Vagina (tissue), 2 donors: ENCODE measurements at regions not wholly inside any gene's neighbourhood (a gene's known extent, or its start where the extent isn't known, plus 50 kb on each side); places are given as distances from the start of the nearest gene placed in this dataset.

Source experiments
- DNase-seq, 2 donors: peaks; one replicate each; pipeline ENCODE4 v3.0.0-alpha.2; 2017; ENCODE audit errors: extremely low spot score in 2 of 2
- H3K27ac ChIP-seq: fragments of 200-600 bp; sonication (generic); one replicate; pipeline ENCODE4 v1.5.1; 2019
- H3K27me3 ChIP-seq: fragments of 200-600 bp; sonication (generic); one replicate; pipeline ENCODE4 v1.5.1; 2019
- H3K36me3 ChIP-seq, 2 donors: fragments of 200-600 bp; sonication (generic); one replicate each; pipeline ENCODE4 v1.5.1; 2017 to 2019
- H3K4me1 ChIP-seq: fragments of 200-600 bp; sonication (generic); one replicate; pipeline ENCODE4 v1.5.1; 2019
- H3K4me3 ChIP-seq, 2 donors: fragments of 200-600 bp; sonication (generic); 1 replicate in 1 of 2; 2 replicates in 1 of 2; pipeline ENCODE4 v1.5.1; 2016 to 2019
- H3K9me3 ChIP-seq: fragments of 200-600 bp; sonication (generic); one replicate; pipeline ENCODE4 v1.5.1; 2019
- CTCF ChIP-seq, 3 experiments: fragments of 450-650 bp in 2 of 3; fragments of 200-600 bp in 1 of 3; sonication (generic) in 1 of 3; IDR thresholded peaks; one replicate each; pipeline ENCODE4 v1.5.1; 2017 to 2019; ENCODE audit warnings: antibody characterized with exemption in 3 of 3, mild to moderate bottlenecking in 2 of 3, moderate library complexity in 2 of 3
- POLR2A ChIP-seq, 2 donors: fragments of 450-650 bp; IDR thresholded peaks; one replicate each; pipeline ENCODE4 v1.6.1; 2017; ENCODE audit warnings: antibody characterized with exemption in 2 of 2, mild to moderate bottlenecking in 2 of 2, moderate library complexity in 2 of 2
- POLR2AphosphoS5 ChIP-seq, 2 donors: sonication (generic); formaldehyde crosslinking; IDR thresholded peaks; one replicate each; pipeline ENCODE4 v1.9.0; 2017; ENCODE audit warnings: antibody characterized with exemption in 2 of 2, mild to moderate bottlenecking in 2 of 2, low read depth in 1 of 2; ENCODE audit not compliant: insufficient read depth in 1 of 2
- intact Hi-C: fragments of 100-400 bp; cut with DNase I; formaldehyde crosslinking; loops from one replicate; pipeline ENCODE4 v1.15.1; 2023

GRCh38 chr6:165858586-165858985 lies 195.5 kb upstream of the PDE10A start:
- H3K9me3 ChIP-seq = no peaks in the 10 kb centered on the region
- TF ChIP-seq POLR2AphosphoS5 (IDR thresholded peaks at IDR 0.05; ENCODE audit: insufficient read depth in 1 of 2, low read depth in 1 of 2) = no peak
- TF ChIP-seq POLR2A (IDR thresholded peaks at IDR 0.05) = no peak
- TF ChIP-seq CTCF (IDR thresholded peaks at IDR 0.05) = no peak
- H3K27me3 ChIP-seq = peaks cover 4% of the 10 kb centered on the region
- no peak for DNase-seq
- H3K4me1 ChIP-seq = no peaks in the 10 kb centered on the region
- no peak overlapping the region for H3K27ac ChIP-seq
- intact Hi-C loops = no loop called here
- H3K36me3 ChIP-seq = no peaks in the 10 kb centered on the region
- H3K4me3 ChIP-seq = no peak overlapping the region

GRCh38 chr6:165855856-165856255 lies 192.8 kb upstream of the PDE10A start:
- Histone ChIP-seq H3K27ac (no peak overlapping the region), H3K9me3 (no peaks in the 10 kb centered on the region), H3K4me3 (no peak overlapping the region), H3K36me3 (no peaks in the 10 kb centered on the region), H3K4me1 (no peaks in the 10 kb centered on the region), H3K27me3 (peaks cover 4% of the 10 kb centered on the region)
- intact Hi-C loops = no loop called here
- TF ChIP-seq POLR2A (IDR thresholded peaks at IDR 0.05) (no peak), POLR2AphosphoS5 (IDR thresholded peaks at IDR 0.05; ENCODE audit: insufficient read depth in 1 of 2, low read depth in 1 of 2) (no peak), CTCF (IDR thresholded peaks at IDR 0.05) (no peak)
- DNase-seq = no peak

GRCh38 chr6:165854863-165855593 lies 192.0 kb upstream of the PDE10A start:
- intact Hi-C loops = no loop called here
- peaks cover 4% of the 10 kb centered on the region for H3K27me3 ChIP-seq
- no peak overlapping the region for H3K4me3 ChIP-seq
- no peak overlapping the region for H3K27ac ChIP-seq
- peaks cover 4% of the 10 kb centered on the region for H3K4me1 ChIP-seq
- no peak for TF ChIP-seq CTCF (IDR thresholded peaks at IDR 0.05)
- no peak for TF ChIP-seq POLR2AphosphoS5 (IDR thresholded peaks at IDR 0.05; ENCODE audit: insufficient read depth in 1 of 2, low read depth in 1 of 2)
- no peak for TF ChIP-seq POLR2A (IDR thresholded peaks at IDR 0.05)
- no peaks in the 10 kb centered on the region for H3K36me3 ChIP-seq
- DNase-seq = no peak
- no peaks in the 10 kb centered on the region for H3K9me3 ChIP-seq

GRCh38 chr6:165854061-165854862 lies 191.2 kb upstream of the PDE10A start:
- Histone ChIP-seq H3K27ac (no peak overlapping the region), H3K36me3 (no peaks in the 10 kb centered on the region), H3K4me3 (no peak overlapping the region), H3K27me3 (peaks cover 4% of the 10 kb centered on the region), H3K9me3 (no peaks in the 10 kb centered on the region), H3K4me1 (peaks cover 6% of the 10 kb centered on the region)
- intact Hi-C loops = no loop called here
- TF ChIP-seq POLR2AphosphoS5 (IDR thresholded peaks at IDR 0.05; ENCODE audit: insufficient read depth in 1 of 2, low read depth in 1 of 2) (no peak), CTCF (IDR thresholded peaks at IDR 0.05) (no peak), POLR2A (IDR thresholded peaks at IDR 0.05) (no peak)
- DNase-seq = no peak

- H3K4me1 ChIP-seq = peaks cover 6% of the 10 kb centered on the region
- H3K36me3 ChIP-seq = no peaks in the 10 kb centered on the region
- no peak overlapping the region for H3K27ac ChIP-seq
- H3K9me3 ChIP-seq = no peaks in the 10 kb centered on the region
- H3K4me3 ChIP-seq = no peak overlapping the region
- intact Hi-C loops = no loop called here
- no peak for DNase-seq
- H3K27me3 ChIP-seq = peaks cover 4% of the 10 kb centered on the region
- no peak for TF ChIP-seq POLR2A (IDR thresholded peaks at IDR 0.05)
Observed at GRCh38 chr6:165852676-165853075, 189.6 kb upstream of the PDE10A start.
